Peyer's patch (tissue), 4 donors: ENCODE measurements at regions not wholly inside any gene's neighbourhood (a gene's known extent, or its start where the extent isn't known, plus 50 kb on each side); places are given as distances from the start of the nearest gene placed in this dataset.

Experiments
- DNase-seq, 3 donors: peaks; one replicate each; pipeline ENCODE4 v3.0.0-alpha.2; 2017 to 2019
- H3K27ac ChIP-seq, 4 donors: fragments of 200-600 bp; sonication (generic); one replicate each; pipeline ENCODE4 v1.5.1; 2016 to 2019
- H3K27me3 ChIP-seq, 2 donors: fragments of 200-600 bp; sonication (generic); one replicate each; pipeline ENCODE4 v1.5.1; 2019
- H3K36me3 ChIP-seq, 3 donors: fragments of 200-600 bp; sonication (generic); one replicate each; pipeline ENCODE4 v1.5.1; 2016 to 2019
- H3K4me1 ChIP-seq, 4 donors: fragments of 200-600 bp; sonication (generic); one replicate each; pipeline ENCODE4 v1.5.1; 2016 to 2019
- H3K4me3 ChIP-seq, 4 donors: fragments of 200-600 bp; sonication (generic); 1 replicate in 3 of 4; 2 replicates in 1 of 4; pipeline ENCODE4 v1.5.1; 2016 to 2019; ENCODE audit warnings: mild to moderate bottlenecking in 1 of 4
- H3K9me3 ChIP-seq, 4 donors: fragments of 200-600 bp; sonication (generic); one replicate each; pipeline ENCODE4 v1.5.1; 2016 to 2019; ENCODE audit warnings: mild to moderate bottlenecking in 1 of 4
- POLR2A ChIP-seq, 2 donors: fragments of 450-650 bp; IDR thresholded peaks; one replicate each; pipeline ENCODE4 v1.5.1; 2017; ENCODE audit warnings: antibody characterized with exemption in 2 of 2, mild to moderate bottlenecking in 2 of 2, moderate library complexity in 2 of 2
- TF ChIP-seq, protein P1 (sequence below), 6 experiments: fragments of 450-650 bp in 4 of 6; fragments of 200-600 bp in 2 of 6; sonication (generic) in 1 of 6; IDR thresholded peaks; one replicate each; pipeline ENCODE4 v1.5.1; 2017 to 2019; ENCODE audit warnings: antibody characterized with exemption in 6 of 6, mild to moderate bottlenecking in 3 of 6, moderate library complexity in 1 of 6

DNA sequence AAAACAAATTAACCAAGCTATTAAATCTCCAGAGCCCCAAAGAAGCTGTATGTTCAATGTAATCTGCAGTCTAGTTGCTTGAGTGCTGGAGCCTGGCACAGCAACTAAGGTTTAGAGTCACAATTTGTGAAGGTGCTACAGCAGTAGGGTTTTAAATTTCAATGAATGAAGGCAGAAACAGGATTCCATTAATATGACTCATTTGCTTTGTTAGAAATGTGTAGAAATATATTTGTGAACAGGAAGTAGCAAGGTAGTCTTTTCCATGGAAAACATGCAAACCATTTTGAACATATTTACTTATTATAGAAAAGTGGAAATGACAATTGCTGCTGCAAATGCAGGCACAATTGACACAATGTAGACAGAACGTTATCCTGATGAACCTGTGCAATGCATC is 149.0 kb upstream of the STEAP4 start:
- Histone ChIP-seq H3K27me3 (no peaks in the 10 kb centered on the region), H3K36me3 (no peaks in the 10 kb centered on the region), H3K4me3 (no peak overlapping the region), H3K9me3 (no peaks in the 10 kb centered on the region), H3K27ac (no peak overlapping the region), H3K4me1 (no peaks in the 10 kb centered on the region)
- TF ChIP-seq POLR2A (IDR thresholded peaks at IDR 0.05) = no peak
- TF ChIP-seq, protein P1, sequence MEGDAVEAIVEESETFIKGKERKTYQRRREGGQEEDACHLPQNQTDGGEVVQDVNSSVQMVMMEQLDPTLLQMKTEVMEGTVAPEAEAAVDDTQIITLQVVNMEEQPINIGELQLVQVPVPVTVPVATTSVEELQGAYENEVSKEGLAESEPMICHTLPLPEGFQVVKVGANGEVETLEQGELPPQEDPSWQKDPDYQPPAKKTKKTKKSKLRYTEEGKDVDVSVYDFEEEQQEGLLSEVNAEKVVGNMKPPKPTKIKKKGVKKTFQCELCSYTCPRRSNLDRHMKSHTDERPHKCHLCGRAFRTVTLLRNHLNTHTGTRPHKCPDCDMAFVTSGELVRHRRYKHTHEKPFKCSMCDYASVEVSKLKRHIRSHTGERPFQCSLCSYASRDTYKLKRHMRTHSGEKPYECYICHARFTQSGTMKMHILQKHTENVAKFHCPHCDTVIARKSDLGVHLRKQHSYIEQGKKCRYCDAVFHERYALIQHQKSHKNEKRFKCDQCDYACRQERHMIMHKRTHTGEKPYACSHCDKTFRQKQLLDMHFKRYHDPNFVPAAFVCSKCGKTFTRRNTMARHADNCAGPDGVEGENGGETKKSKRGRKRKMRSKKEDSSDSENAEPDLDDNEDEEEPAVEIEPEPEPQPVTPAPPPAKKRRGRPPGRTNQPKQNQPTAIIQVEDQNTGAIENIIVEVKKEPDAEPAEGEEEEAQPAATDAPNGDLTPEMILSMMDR (IDR thresholded peaks at IDR 0.05) = no peak
- DNase-seq = no peak

DNA sequence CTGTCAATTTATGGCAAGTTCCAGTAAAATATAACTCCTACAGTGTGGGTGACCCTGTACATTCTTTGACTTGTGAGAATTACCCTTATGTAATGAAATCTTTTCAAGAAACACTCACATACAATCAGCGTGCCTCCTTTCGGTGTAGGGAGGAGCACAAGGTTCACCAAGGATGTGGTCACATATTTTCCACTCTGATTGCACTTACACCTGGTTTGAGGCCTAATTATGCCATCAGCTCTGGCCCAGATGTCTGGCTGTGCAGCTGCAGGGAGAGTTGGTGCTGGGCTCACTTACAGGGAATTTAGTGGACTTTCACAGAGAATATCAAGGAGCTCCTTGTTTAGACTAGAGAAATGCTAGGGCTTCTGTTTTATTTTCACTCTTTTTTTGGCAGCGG is 146.0 kb upstream of the STEAP4 start:
- Histone ChIP-seq H3K27ac (no peak overlapping the region), H3K9me3 (no peaks in the 10 kb centered on the region), H3K36me3 (no peaks in the 10 kb centered on the region), H3K4me3 (no peak overlapping the region), H3K4me1 (no peaks in the 10 kb centered on the region), H3K27me3 (no peaks in the 10 kb centered on the region)
- DNase-seq = no peak
- no peak for TF ChIP-seq POLR2A (IDR thresholded peaks at IDR 0.05)
- TF ChIP-seq, protein P1 (IDR thresholded peaks at IDR 0.05) = no peak

DNA sequence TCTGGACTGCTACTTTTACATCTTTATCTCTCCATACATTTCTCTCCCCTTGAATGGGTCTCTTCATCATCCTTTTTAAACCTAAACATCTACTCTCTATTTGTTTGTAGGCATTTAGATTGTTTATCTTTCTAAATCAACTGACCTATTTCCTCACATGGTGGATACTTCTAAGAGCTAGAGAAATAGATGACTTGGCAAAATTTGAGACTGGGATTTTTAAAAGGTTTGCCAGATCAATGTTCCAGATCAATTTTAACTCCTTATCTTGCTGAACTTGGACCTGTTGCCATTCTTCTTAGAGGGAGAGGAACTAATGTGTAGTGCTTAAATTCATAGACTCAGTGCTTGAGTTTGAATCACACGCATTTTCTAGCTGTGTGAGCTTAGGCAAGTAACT is 144.2 kb upstream of the STEAP4 start:
- H3K9me3 ChIP-seq = no peaks in the 10 kb centered on the region
- no peaks in the 10 kb centered on the region for H3K36me3 ChIP-seq
- no peak for DNase-seq
- no peak overlapping the region for H3K27ac ChIP-seq
- TF ChIP-seq, protein P1 (IDR thresholded peaks at IDR 0.05) = no peak
- TF ChIP-seq POLR2A (IDR thresholded peaks at IDR 0.05) = no peak
- no peaks in the 10 kb centered on the region for H3K4me1 ChIP-seq
- H3K4me3 ChIP-seq = no peak overlapping the region
- H3K27me3 ChIP-seq = no peaks in the 10 kb centered on the region

DNA sequence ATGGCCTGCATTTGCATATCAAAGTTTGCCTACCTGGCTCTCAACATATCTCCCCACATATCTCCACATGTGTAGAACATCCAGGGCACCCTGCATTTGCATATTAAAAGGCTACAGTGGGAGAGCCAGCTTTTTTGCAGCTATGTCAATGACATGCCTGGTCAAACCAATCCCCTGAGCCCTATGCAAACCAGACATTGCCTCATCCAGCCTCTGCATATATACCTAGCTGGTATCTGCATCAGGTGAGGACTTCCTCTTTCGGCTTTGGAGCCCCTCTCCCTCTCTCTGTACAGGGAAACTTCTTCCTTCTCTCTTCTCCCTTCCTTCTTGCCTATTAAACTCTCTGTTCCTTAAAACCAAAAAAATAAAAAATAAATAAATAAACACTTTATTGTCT is 142.7 kb upstream of the STEAP4 start:
- Histone ChIP-seq H3K27ac (no peak overlapping the region), H3K4me1 (no peaks in the 10 kb centered on the region), H3K27me3 (no peaks in the 10 kb centered on the region), H3K36me3 (no peaks in the 10 kb centered on the region), H3K9me3 (no peaks in the 10 kb centered on the region), H3K4me3 (no peak overlapping the region)
- TF ChIP-seq, protein P1 (IDR thresholded peaks at IDR 0.05) = no peak
- TF ChIP-seq POLR2A (IDR thresholded peaks at IDR 0.05) = no peak
- no peak for DNase-seq

DNA sequence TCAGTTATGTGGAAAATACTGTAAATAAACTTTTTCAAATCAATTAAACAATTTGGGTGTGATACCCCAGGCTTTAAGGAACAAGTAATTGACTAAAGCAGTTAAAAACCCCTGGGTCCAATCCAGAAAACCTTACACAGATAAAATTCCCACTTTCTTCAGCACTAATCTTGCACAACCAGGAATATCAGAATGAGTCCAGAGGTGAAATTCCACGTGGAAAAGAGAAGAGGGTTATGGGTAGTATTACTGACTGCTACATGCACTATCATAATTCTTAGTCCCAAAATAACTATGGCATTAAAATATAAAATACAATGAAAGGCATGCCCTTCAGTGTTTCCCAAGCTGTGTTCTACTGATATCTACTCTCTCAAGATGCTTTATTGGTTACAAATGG is 135.7 kb upstream of the STEAP4 start:
- no peak for DNase-seq
- Histone ChIP-seq H3K27me3 (no peaks in the 10 kb centered on the region), H3K4me3 (no peak overlapping the region), H3K9me3 (no peaks in the 10 kb centered on the region), H3K27ac (no peak overlapping the region), H3K4me1 (no peaks in the 10 kb centered on the region), H3K36me3 (no peaks in the 10 kb centered on the region)
- TF ChIP-seq, protein P1 (IDR thresholded peaks at IDR 0.05) = no peak
- TF ChIP-seq POLR2A (IDR thresholded peaks at IDR 0.05) = no peak

DNA sequence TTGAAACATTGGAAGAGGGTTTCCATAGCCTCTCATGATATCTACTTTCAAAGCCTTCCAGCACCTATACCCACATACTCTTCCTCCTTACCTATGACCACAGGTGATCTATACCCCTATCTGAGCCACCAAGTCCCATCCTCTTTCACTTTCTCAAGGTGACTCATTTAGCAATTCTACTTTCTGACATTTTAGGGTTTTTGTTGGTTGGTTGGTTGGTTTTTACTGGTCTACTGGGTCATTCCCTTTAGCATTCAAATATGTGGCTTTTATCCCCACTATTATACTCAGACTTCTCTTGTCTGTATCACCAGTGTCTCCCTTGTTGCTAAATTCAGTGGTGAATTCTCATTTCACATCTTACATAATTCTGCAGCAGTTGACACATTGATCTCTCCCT is 130.4 kb upstream of the STEAP4 start:
- Histone ChIP-seq H3K4me3 (no peak overlapping the region), H3K9me3 (no peaks in the 10 kb centered on the region), H3K36me3 (no peaks in the 10 kb centered on the region), H3K27me3 (no peaks in the 10 kb centered on the region), H3K27ac (no peak overlapping the region), H3K4me1 (no peaks in the 10 kb centered on the region)
- TF ChIP-seq, protein P1 (IDR thresholded peaks at IDR 0.05) = no peak
- no peak for TF ChIP-seq POLR2A (IDR thresholded peaks at IDR 0.05)
- no peak for DNase-seq
